ENCODE measurements at regions not wholly inside any gene's neighbourhood (a gene's known extent, or its start where the extent isn't known, plus 50 kb on each side); places are given as distances from the start of the nearest gene placed in this dataset.
A peak's percentile ranks its signal among the peaks of the same experiment; 100 is the strongest.

- Mint-ChIP-seq H3K4me3 (no peak overlapping the region), H3K4me1 (peaks cover 46% of the 10 kb centered on the region)
Observed at GRCh38 chr13:40404967-40405716, 261.3 kb downstream of the FOXO1 start.

More at GRCh38 chr13:40404967-40405716, 261.3 kb downstream of the FOXO1 start:
- Histone ChIP-seq H3K27ac (ENCODE audit: low read depth in 1 of 2, low read length in 2 of 2) (no peak overlapping the region), H3K36me3 (replicated peaks in 1 of 2; ENCODE audit: control insufficient read depth in 1 of 2, insufficient read depth in 2 of 2, low read length in 2 of 2) (no peaks in the 10 kb centered on the region), H3K79me2 (ENCODE audit: insufficient read depth, low read length) (no peaks in the 10 kb centered on the region), H2AFZ (ENCODE audit: insufficient read depth, low read depth, low read length, poor library complexity, severe bottlenecking) (no peak overlapping the region), H3K4me3 (replicated peaks in 1 of 3; ENCODE audit: low read depth in 2 of 3, low read length in 3 of 3) (no peak overlapping the region), H3K9me3 (replicated peaks in 1 of 2; ENCODE audit: control insufficient read depth in 1 of 2, insufficient read depth in 1 of 2, low read length in 2 of 2) (peaks cover 0 to 2% of the 10 kb centered on the region in 2 donors), H3K9ac (ENCODE audit: insufficient read depth, low read length, poor library complexity, severe bottlenecking) (no peak overlapping the region), H3K4me2 (replicated peaks; ENCODE audit: extremely low read depth, low read length, poor library complexity, severe bottlenecking) (no peak overlapping the region), H3K27me3 (ENCODE audit: control insufficient read depth in 2 of 2, insufficient read depth in 2 of 2, low read length in 2 of 2) (no peaks in the 10 kb centered on the region), H3K4me1 (ENCODE audit: control insufficient read depth in 1 of 2, insufficient read depth in 2 of 2, low read length in 2 of 2) (peaks cover 36 to 39% of the 10 kb centered on the region in 2 donors), H4K20me1 (ENCODE audit: insufficient read depth, low read length) (no peaks in the 10 kb centered on the region)
- WGBS (ENCODE audit: insufficient coverage): 80% methylated on average over 1 of the region's 4 CpGs
- TF ChIP-seq CTCF (IDR thresholded peaks at IDR 0.05): no peak
- Mint-ChIP-seq H3K27ac (peak overlapping the region in 4 of 7 donors; percentile 3 to 71 (median 29)), H3K36me3 (peaks cover 3 to 7% of the 10 kb centered on the region in 2 donors), H3K27me3 (ENCODE audit: low read depth in 3 of 3) (peaks cover 0 to 3% (median 0%) of the 10 kb centered on the region in 3 donors), H3K9me3 (peaks cover 0 to 4% (median under 1%) of the 10 kb centered on the region in 7 donors)
- intact Hi-C loops (cut with micrococcal nuclease): loop anchor here (5.0 to 10.0 kb wide), 2 partner anchors 260 to 262 kb away; partner anchors contain the start of gene FOXO1 (in 2 of the 2)
- DNase-seq: no peak
